Cardiac muscle cell (in vitro differentiated cells and primary cell): ENCODE measurements at regions not wholly inside any gene's neighbourhood (a gene's known extent, or its start where the extent isn't known, plus 50 kb on each side); places are given as distances from the start of the nearest gene placed in this dataset.

Experiments used
- DNase-seq, 2 donors: peaks; one replicate each; pipeline versions ENCODE4 v3.0.0 to v3.0.0-alpha.2; 2010 to 2017; ENCODE audit warnings: low read depth in 1 of 2, low spot score in 1 of 2
- H3K27ac ChIP-seq: fragments of 200-600 bp; sonication (generic); 2 replicates; pipeline ENCODE4 v1.5.1; 2016
- H3K27me3 ChIP-seq: fragments of 200-600 bp; sonication (generic); 2 replicates; pipeline ENCODE4 v1.6.0; 2016; ENCODE audit warnings: control low read depth
- H3K36me3 ChIP-seq: fragments of 200-600 bp; sonication (generic); 2 replicates; pipeline ENCODE4 v1.5.1; 2016; ENCODE audit warnings: control low read depth
- H3K4me1 ChIP-seq: fragments of 200-600 bp; sonication (generic); 2 replicates; pipeline ENCODE4 v1.8.1; 2017; ENCODE audit warnings: low read depth, mild to moderate bottlenecking, mixed run types
- H3K4me3 ChIP-seq: fragments of 200-600 bp; sonication (generic); 2 replicates; pipeline ENCODE4 v1.5.1; 2016; ENCODE audit warnings: mild to moderate bottlenecking
- H3K9me3 ChIP-seq: fragments of 200-600 bp; sonication (generic); 2 replicates; pipeline ENCODE4 v1.5.1; 2017; ENCODE audit warnings: low read depth, mild to moderate bottlenecking, control low read depth
- TF ChIP-seq, protein P1 (sequence below): IDR thresholded peaks from 2 replicates; pipeline ENCODE4 v1.5.1; 2012; ENCODE audit warnings: low read depth, mild to moderate bottlenecking, low read length

- Histone ChIP-seq H3K27ac (no peak overlapping the region), H3K4me3 (no peak overlapping the region), H3K4me1 (no peaks in the 10 kb centered on the region), H3K36me3 (no peaks in the 10 kb centered on the region), H3K27me3 (no peaks in the 10 kb centered on the region), H3K9me3 (no peaks in the 10 kb centered on the region)
- TF ChIP-seq, protein P1, sequence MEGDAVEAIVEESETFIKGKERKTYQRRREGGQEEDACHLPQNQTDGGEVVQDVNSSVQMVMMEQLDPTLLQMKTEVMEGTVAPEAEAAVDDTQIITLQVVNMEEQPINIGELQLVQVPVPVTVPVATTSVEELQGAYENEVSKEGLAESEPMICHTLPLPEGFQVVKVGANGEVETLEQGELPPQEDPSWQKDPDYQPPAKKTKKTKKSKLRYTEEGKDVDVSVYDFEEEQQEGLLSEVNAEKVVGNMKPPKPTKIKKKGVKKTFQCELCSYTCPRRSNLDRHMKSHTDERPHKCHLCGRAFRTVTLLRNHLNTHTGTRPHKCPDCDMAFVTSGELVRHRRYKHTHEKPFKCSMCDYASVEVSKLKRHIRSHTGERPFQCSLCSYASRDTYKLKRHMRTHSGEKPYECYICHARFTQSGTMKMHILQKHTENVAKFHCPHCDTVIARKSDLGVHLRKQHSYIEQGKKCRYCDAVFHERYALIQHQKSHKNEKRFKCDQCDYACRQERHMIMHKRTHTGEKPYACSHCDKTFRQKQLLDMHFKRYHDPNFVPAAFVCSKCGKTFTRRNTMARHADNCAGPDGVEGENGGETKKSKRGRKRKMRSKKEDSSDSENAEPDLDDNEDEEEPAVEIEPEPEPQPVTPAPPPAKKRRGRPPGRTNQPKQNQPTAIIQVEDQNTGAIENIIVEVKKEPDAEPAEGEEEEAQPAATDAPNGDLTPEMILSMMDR = no peak
- DNase-seq = no peak
Measured at GRCh38 chr17:34716291-34716690, 136.9 kb downstream of the TMEM132E start.

DNA sequence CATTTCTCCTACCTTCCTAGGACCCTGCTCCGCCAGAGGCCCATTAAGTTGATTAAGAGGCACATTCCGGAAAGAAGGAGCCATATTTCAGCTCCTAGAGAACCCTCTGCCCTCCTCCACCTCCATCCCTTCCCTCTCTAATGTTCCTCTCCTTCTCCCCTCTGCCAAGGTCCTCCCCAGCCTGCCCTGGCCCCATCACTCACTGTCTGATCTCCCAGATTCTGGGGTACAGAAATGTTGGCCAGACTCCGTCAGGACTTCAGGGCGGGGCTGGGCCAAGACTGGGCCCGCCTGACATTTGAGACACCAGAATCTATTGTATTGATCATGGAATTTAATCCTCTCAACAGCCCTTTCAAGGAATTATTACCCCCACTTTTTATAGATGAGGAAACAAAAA lies 136.1 kb downstream of the TMEM132E start:
- H3K27me3 ChIP-seq = no peaks in the 10 kb centered on the region
- no peak for DNase-seq
- H3K4me1 ChIP-seq = no peaks in the 10 kb centered on the region

DNA sequence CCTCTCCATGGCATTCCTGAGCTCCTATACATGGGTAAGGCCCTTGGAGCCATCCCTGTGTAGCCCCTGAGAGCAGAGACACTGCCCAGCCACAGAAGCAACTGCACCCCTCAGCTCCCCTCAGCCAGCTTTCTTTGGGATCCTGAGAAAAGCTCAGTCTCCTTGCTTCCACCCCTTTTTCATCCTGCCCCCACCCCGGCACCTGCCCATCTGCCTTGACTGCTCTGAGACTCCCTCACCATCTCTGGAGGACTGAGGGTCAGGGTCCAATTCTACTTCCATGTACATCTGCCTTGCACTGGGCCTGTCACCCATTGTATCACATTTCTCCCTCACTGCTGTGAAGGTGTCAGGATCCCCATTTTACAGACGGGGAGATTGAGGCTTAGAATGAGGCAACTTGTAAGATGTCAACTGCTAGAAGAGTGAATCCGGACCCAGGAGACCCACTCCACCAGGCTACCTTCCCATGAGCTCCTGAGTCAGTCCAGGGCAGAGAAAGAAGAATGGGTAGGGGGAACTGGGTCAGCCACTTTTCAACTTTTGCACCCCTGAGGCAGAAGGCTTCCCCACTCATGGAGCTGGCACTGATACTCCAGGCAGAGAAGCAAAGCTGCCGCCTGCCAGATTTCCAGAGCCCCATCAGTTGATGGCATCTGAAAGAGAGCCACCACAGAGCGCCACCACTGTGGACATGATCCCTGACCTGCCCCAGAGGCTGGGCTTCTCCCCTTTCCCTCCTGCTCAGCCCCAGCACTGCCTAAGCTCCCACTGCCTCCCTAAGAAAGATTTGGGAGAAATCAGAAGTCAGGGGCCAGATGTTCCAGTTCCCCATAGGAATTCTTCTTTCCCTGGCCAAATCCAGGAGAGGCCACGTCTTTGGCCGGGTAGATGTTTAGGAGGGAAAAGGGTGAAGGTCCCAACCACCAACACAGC lies 135.4 kb downstream of the TMEM132E start:
- no peak for DNase-seq
- Histone ChIP-seq H3K27me3 (no peaks in the 10 kb centered on the region), H3K27ac (no peak overlapping the region), H3K4me1 (no peaks in the 10 kb centered on the region), H3K36me3 (no peaks in the 10 kb centered on the region), H3K4me3 (no peak overlapping the region), H3K9me3 (no peaks in the 10 kb centered on the region)
- TF ChIP-seq, protein P1 = no peak

More for the DNA sequence above, 136.1 kb downstream of the TMEM132E start:
- TF ChIP-seq, protein P1 = no peak
- Histone ChIP-seq H3K4me3 (no peak overlapping the region), H3K9me3 (no peaks in the 10 kb centered on the region), H3K36me3 (no peaks in the 10 kb centered on the region), H3K27ac (no peak overlapping the region)

DNA sequence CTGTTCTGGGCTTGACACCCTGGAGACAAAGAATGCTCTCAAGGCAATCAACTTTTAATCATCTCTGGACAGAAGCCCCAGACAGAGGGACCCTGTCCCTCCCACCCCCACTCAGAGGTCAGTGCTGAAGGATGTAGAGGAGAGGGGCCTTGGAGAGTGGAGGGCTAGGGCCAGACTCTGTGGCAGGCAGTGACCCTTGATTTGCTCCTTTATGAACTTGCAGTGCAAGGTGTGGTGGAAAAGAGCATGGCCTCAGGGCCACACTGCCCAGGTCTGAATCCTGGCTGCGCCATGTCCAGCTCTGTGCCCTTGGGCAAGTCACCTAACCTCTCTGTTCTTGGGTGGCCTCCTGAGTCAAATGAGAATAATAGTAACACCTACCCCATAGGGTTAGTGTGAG lies 134.3 kb downstream of the TMEM132E start:
- H3K4me3 ChIP-seq = no peak overlapping the region

DNA sequence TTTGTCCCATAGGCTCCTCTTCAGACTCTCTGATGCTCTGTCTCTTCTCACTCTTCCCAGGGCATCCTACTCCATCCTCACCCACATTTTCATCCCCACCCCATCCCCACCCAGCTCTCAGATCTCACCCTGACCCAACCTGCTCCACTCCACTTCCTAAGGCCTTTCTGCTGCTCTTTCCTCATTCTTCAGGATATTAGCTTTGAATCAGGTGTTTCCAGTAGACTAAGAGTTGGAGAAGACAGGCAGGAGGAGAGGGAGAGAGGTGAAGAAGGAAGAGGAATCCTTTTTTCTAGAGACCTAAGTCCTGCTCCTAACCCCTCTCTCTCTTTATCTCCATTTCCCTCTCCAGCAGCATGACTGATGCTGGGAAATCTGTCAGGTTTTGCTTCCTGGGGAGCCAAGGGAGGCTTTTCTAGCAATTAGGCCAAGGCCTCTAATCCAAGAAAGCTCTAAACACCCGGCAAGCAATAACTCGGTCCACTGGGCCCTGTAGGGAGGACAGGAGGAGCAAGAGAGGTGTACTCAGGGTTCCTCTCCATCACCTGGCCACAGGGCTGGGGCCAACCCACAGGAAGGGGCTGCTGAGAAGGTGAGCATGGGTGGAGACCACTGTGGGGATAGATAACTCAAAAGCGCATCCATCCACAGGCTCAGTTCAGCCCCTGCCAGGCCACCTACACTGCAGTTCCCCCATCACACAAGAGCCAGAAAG lies 133.3 kb downstream of the TMEM132E start:
- Histone ChIP-seq H3K27ac (no peak overlapping the region), H3K36me3 (no peaks in the 10 kb centered on the region), H3K27me3 (no peaks in the 10 kb centered on the region), H3K4me1 (no peaks in the 10 kb centered on the region), H3K4me3 (no peak overlapping the region), H3K9me3 (no peaks in the 10 kb centered on the region)
- no peak for DNase-seq
- TF ChIP-seq, protein P1 = no peak

More for the DNA sequence above, 134.3 kb downstream of the TMEM132E start:
- Histone ChIP-seq H3K9me3 (no peaks in the 10 kb centered on the region), H3K36me3 (no peaks in the 10 kb centered on the region), H3K27me3 (no peaks in the 10 kb centered on the region), H3K27ac (no peak overlapping the region), H3K4me1 (no peaks in the 10 kb centered on the region)
- TF ChIP-seq, protein P1 = no peak
- DNase-seq = no peak
